ENCODE measurements at regions not wholly inside any gene's neighbourhood (a gene's known extent, or its start where the extent isn't known, plus 50 kb on each side); places are given as distances from the start of the nearest gene placed in this dataset.

- intact Hi-C loops (cut with DNase I; ENCODE audit: low total_unique reads) = no loop called here
These were observed 135.4 kb upstream of the GNPDA2 start for GRCh38 chr4:44861756-44862155.

DNA sequence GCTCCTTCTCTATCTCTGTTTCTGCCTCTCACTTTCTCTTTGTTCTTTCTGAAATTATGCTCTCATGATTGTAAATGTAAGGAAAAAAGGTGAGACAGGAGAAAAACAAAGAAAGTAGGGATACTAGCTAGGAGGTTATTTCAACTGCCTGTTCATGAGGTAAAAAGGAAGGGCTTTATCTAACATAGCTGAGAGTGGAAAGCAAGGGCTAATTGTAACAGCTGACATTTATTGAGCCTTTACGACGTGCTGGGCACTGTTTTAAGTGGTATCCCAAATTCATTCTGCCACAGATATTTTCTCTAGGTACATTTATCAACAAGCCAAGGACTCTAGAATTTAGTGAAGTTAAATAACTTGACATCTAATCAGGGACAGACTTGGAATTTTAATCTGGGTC lies 133.1 kb upstream of the GNPDA2 start:
- no peak for DNase-seq
- no peak overlapping the region for H3K4me3 ChIP-seq
- WGBS, 2 donors = 28 to 34% methylated on average over 2 of the region's 2 CpGs
- H3K9me3 ChIP-seq = no peaks in the 10 kb centered on the region
- no peak overlapping the region for H3K27ac ChIP-seq
- H3K36me3 ChIP-seq (ENCODE audit: low read depth, missing control alignments) = no peaks in the 10 kb centered on the region
- no peaks in the 10 kb centered on the region for H3K27me3 ChIP-seq
- TF ChIP-seq POLR2A (IDR thresholded peaks at IDR 0.05) = no peak
- TF ChIP-seq, protein P1, sequence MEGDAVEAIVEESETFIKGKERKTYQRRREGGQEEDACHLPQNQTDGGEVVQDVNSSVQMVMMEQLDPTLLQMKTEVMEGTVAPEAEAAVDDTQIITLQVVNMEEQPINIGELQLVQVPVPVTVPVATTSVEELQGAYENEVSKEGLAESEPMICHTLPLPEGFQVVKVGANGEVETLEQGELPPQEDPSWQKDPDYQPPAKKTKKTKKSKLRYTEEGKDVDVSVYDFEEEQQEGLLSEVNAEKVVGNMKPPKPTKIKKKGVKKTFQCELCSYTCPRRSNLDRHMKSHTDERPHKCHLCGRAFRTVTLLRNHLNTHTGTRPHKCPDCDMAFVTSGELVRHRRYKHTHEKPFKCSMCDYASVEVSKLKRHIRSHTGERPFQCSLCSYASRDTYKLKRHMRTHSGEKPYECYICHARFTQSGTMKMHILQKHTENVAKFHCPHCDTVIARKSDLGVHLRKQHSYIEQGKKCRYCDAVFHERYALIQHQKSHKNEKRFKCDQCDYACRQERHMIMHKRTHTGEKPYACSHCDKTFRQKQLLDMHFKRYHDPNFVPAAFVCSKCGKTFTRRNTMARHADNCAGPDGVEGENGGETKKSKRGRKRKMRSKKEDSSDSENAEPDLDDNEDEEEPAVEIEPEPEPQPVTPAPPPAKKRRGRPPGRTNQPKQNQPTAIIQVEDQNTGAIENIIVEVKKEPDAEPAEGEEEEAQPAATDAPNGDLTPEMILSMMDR (IDR thresholded peaks at IDR 0.05) = no peak
- intact Hi-C loops (cut with DNase I; ENCODE audit: low total_unique reads) = no loop called here
- H3K4me1 ChIP-seq = no peaks in the 10 kb centered on the region

More at GRCh38 chr4:44861756-44862155, 135.4 kb upstream of the GNPDA2 start:
- no peaks in the 10 kb centered on the region for H3K9me3 ChIP-seq
- H3K4me1 ChIP-seq = no peaks in the 10 kb centered on the region
- H3K27ac ChIP-seq = no peak overlapping the region
- no peak for DNase-seq
- H3K36me3 ChIP-seq (ENCODE audit: low read depth, missing control alignments) = no peaks in the 10 kb centered on the region
- no peak for TF ChIP-seq POLR2A (IDR thresholded peaks at IDR 0.05)
- TF ChIP-seq, protein P1 (IDR thresholded peaks at IDR 0.05) = no peak
- no peak overlapping the region for H3K4me3 ChIP-seq
- H3K27me3 ChIP-seq = no peaks in the 10 kb centered on the region

DNA sequence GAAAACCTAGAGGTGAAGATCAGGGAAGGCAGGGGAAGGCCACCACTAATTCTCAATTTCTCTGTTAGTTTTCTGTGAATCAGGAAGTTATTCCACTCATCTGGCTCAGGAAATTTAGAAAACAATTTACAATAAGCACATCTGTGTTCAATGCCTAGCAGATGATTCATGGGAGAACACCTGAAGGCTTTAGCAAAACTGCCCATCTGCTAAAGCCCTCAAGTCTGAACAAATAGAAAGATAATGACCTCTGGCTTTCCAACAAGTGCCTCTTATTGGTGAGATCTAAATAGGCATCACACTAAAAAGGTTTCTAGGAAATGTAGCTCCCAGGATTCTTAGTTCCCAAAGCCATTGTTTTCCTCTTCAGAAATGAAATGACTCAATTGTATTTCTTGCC lies 122.1 kb upstream of the GNPDA2 start:
- DNase-seq = no peak

GRCh38 chr4:44845993-44846392 lies 119.6 kb upstream of the GNPDA2 start:
- H3K4me1 ChIP-seq = no peaks in the 10 kb centered on the region
- H3K36me3 ChIP-seq (ENCODE audit: low read depth, missing control alignments) = no peaks in the 10 kb centered on the region
- no peak for DNase-seq
- H3K27me3 ChIP-seq = no peaks in the 10 kb centered on the region
- no peak overlapping the region for H3K4me3 ChIP-seq
- no peak overlapping the region for H3K27ac ChIP-seq
- intact Hi-C loops (cut with DNase I; ENCODE audit: low total_unique reads) = no loop called here
- TF ChIP-seq POLR2A (IDR thresholded peaks at IDR 0.05) = no peak
- TF ChIP-seq, protein P1 (IDR thresholded peaks at IDR 0.05) = no peak
- H3K9me3 ChIP-seq = no peaks in the 10 kb centered on the region
- 45 to 85% methylated on average over 4 of the region's 4 CpGs for WGBS, 2 donors

More for the DNA sequence above, 122.1 kb upstream of the GNPDA2 start:
- no peaks in the 10 kb centered on the region for H3K27me3 ChIP-seq
- H3K9me3 ChIP-seq = no peaks in the 10 kb centered on the region
- no peak overlapping the region for H3K27ac ChIP-seq
- no peaks in the 10 kb centered on the region for H3K4me1 ChIP-seq
- H3K4me3 ChIP-seq = no peak overlapping the region
- TF ChIP-seq, protein P1 (IDR thresholded peaks at IDR 0.05) = no peak
- no peak for TF ChIP-seq POLR2A (IDR thresholded peaks at IDR 0.05)
- no peaks in the 10 kb centered on the region for H3K36me3 ChIP-seq (ENCODE audit: low read depth, missing control alignments)
- intact Hi-C loops (cut with DNase I; ENCODE audit: low total_unique reads) = no loop called here

- no peaks in the 10 kb centered on the region for H3K9me3 ChIP-seq
- no peak overlapping the region for H3K4me3 ChIP-seq
- no peaks in the 10 kb centered on the region for H3K27me3 ChIP-seq
- H3K4me1 ChIP-seq = no peaks in the 10 kb centered on the region
- no peak for DNase-seq
- no peak for TF ChIP-seq POLR2A (IDR thresholded peaks at IDR 0.05)
- TF ChIP-seq, protein P1 (IDR thresholded peaks at IDR 0.05) = no peak
- no peak overlapping the region for H3K27ac ChIP-seq
- intact Hi-C loops (cut with DNase I; ENCODE audit: low total_unique reads) = no loop called here
- H3K36me3 ChIP-seq (ENCODE audit: low read depth, missing control alignments) = no peaks in the 10 kb centered on the region
- WGBS, 2 donors = 24 to 37% methylated on average over 1 of the region's 1 CpG
These were observed 119.0 kb upstream of the GNPDA2 start for GRCh38 chr4:44845309-44845708.
